DMS153 (cell line): ENCODE measurements at regions not wholly inside any gene's neighbourhood (a gene's known extent, or its start where the extent isn't known, plus 50 kb on each side); places are given as distances from the start of the nearest gene placed in this dataset.

Experiments used
- DNase-seq: peaks from one replicate; lab custom pipeline; 2025; lab: John Stamatoyannopoulos, UW

GRCh38 chr21:38702196-38702595 is 103.5 kb upstream of the ETS2 start:
- no peak for DNase-seq

- no peak for DNase-seq
Observed at GRCh38 chr21:38709876-38710275, 95.9 kb upstream of the ETS2 start.

- peak; percentile 90 for DNase-seq
Observed at GRCh38 chr21:38712071-38712470, 93.7 kb upstream of the ETS2 start.

- DNase-seq, result no peak
Observed at GRCh38 chr21:38712664-38713063, 93.1 kb upstream of the ETS2 start.

- DNase-seq, result no peak
Observed at GRCh38 chr21:38714039-38714817, 91.5 kb upstream of the ETS2 start.

GRCh38 chr21:38714999-38715398 is 90.7 kb upstream of the ETS2 start:
- DNase-seq, result no peak

- DNase-seq, result no peak
Observed at GRCh38 chr21:38716088-38716487, 89.6 kb upstream of the ETS2 start.

- no peak for DNase-seq
Observed at GRCh38 chr21:38716942-38717341, 88.8 kb upstream of the ETS2 start.

GRCh38 chr21:38718481-38718880 is 87.2 kb upstream of the ETS2 start:
- no peak for DNase-seq

- no peak for DNase-seq
Observed at GRCh38 chr21:38720074-38720473, 85.7 kb upstream of the ETS2 start.

GRCh38 chr21:38721055-38721454 is 84.7 kb upstream of the ETS2 start:
- DNase-seq, result no peak

GRCh38 chr21:38721958-38722357 is 83.8 kb upstream of the ETS2 start:
- DNase-seq, result no peak

GRCh38 chr21:38725196-38726157 is 80.3 kb upstream of the ETS2 start:
- DNase-seq, result no peak

GRCh38 chr21:38726482-38726881 is 79.2 kb upstream of the ETS2 start:
- no peak for DNase-seq

GRCh38 chr21:38729291-38729690 is 76.4 kb upstream of the ETS2 start:
- no peak for DNase-seq

GRCh38 chr21:38729754-38730379 is 75.9 kb upstream of the ETS2 start:
- DNase-seq, result no peak

- peak; percentile 87 for DNase-seq
Observed at GRCh38 chr21:38733972-38734546, 71.7 kb upstream of the ETS2 start.

- DNase-seq, result no peak
Observed at GRCh38 chr21:38734646-38735365, 70.9 kb upstream of the ETS2 start.

- DNase-seq, result no peak
Observed at GRCh38 chr21:38735626-38736206, 70.0 kb upstream of the ETS2 start.

- peak; percentile 59 for DNase-seq
Observed at GRCh38 chr21:38740090-38740489, 65.6 kb upstream of the ETS2 start.
